GM23248 (cell line): ENCODE measurements at regions not wholly inside any gene's neighbourhood (a gene's known extent, or its start where the extent isn't known, plus 50 kb on each side); places are given as distances from the start of the nearest gene placed in this dataset.

ENCODE experiments used
- EZH2 ChIP-seq: fragments of 200-600 bp; sonication (generic); IDR thresholded peaks from 2 replicates; pipeline ENCODE4 v1.6.1; 2018; ENCODE audit warnings: antibody characterized with exemption, mild to moderate bottlenecking; ENCODE audit not compliant: insufficient read depth, poor library complexity, severe bottlenecking
- EZH2phosphoT487 ChIP-seq: fragments of 200-600 bp; sonication (generic); IDR thresholded peaks from 2 replicates; pipeline ENCODE4 v1.6.1; 2018; ENCODE audit warnings: antibody characterized with exemption, moderate library complexity, mild to moderate bottlenecking, low read depth; ENCODE audit not compliant: insufficient read depth

- TF ChIP-seq EZH2: no peak
- TF ChIP-seq EZH2phosphoT487: no peak
Observed at GRCh38 chr10:1886039-1886438, 148.7 kb upstream of the ADARB2 start.
